Esophagus muscularis mucosa (tissue), 4 donors: ENCODE measurements at regions not wholly inside any gene's neighbourhood (a gene's known extent, or its start where the extent isn't known, plus 50 kb on each side); places are given as distances from the start of the nearest gene placed in this dataset.

Source experiments
- DNase-seq: peaks from one replicate; pipeline ENCODE4 v3.0.0-alpha.2; 2017; ENCODE audit errors: extremely low spot score
- H3K27ac ChIP-seq, 4 donors: fragments of 200-600 bp; sonication (generic); replicated peaks in 1 of 4; 1 replicate in 3 of 4; 2 replicates in 1 of 4; pipeline ENCODE4 v1.5.1; 2016 to 2019; ENCODE audit warnings: mild to moderate bottlenecking in 1 of 4
- H3K27me3 ChIP-seq, 4 donors: fragments of 200-600 bp; sonication (generic); one replicate each; pipeline versions ENCODE4 v1.5.1 to v1.6.0; 2016 to 2019
- H3K36me3 ChIP-seq, 4 donors: fragments of 200-600 bp; sonication (generic); one replicate each; pipeline ENCODE4 v1.5.1; 2016 to 2019
- H3K4me1 ChIP-seq, 4 donors: fragments of 200-600 bp; sonication (generic); one replicate each; pipeline ENCODE4 v1.5.1; 2016 to 2019
- H3K4me3 ChIP-seq, 4 donors: fragments of 200-600 bp; sonication (generic); 1 replicate in 2 of 4; 2 replicates in 2 of 4; pipeline ENCODE4 v1.5.1; 2016 to 2019; ENCODE audit warnings: mild to moderate bottlenecking in 4 of 4, moderate library complexity in 1 of 4
- H3K9me3 ChIP-seq, 4 donors: fragments of 200-600 bp; sonication (generic); 1 replicate in 3 of 4; 2 replicates in 1 of 4; pipeline ENCODE4 v1.5.1; 2016 to 2019
- EP300 ChIP-seq: sonication (generic); formaldehyde crosslinking; IDR thresholded peaks from one replicate; pipeline ENCODE4 v1.6.1; 2017; ENCODE audit warnings: antibody characterized with exemption
- POLR2A ChIP-seq: fragments of 450-650 bp; IDR thresholded peaks from one replicate; pipeline ENCODE4 v1.6.1; 2017; ENCODE audit warnings: antibody characterized with exemption, moderate library complexity, mild to moderate bottlenecking, low read depth
- POLR2AphosphoS5 ChIP-seq, 2 donors: sonication (generic); formaldehyde crosslinking; IDR thresholded peaks; one replicate each; pipeline ENCODE4 v1.6.1; 2017; ENCODE audit warnings: antibody characterized with exemption in 2 of 2
- WGBS: methylation state at CpG from one replicate; pipeline ENCODE4 v1.1.5; 2018; 5-methylcytosine and 5-hydroxymethylcytosine counted together
- intact Hi-C: fragments of 100-400 bp; cut with DNase I; formaldehyde crosslinking; loops from one replicate; pipeline ENCODE4 v1.15.1; 2023
- TF ChIP-seq, protein P1 (sequence below), 3 experiments: fragments of 200-600 bp in 2 of 3; fragments of 450-650 bp in 1 of 3; sonication (generic) in 2 of 3; IDR thresholded peaks; one replicate each; pipeline ENCODE4 v1.5.1; 2017 to 2019; ENCODE audit warnings: antibody characterized with exemption in 3 of 3, mild to moderate bottlenecking in 2 of 3, moderate library complexity in 1 of 3

DNA sequence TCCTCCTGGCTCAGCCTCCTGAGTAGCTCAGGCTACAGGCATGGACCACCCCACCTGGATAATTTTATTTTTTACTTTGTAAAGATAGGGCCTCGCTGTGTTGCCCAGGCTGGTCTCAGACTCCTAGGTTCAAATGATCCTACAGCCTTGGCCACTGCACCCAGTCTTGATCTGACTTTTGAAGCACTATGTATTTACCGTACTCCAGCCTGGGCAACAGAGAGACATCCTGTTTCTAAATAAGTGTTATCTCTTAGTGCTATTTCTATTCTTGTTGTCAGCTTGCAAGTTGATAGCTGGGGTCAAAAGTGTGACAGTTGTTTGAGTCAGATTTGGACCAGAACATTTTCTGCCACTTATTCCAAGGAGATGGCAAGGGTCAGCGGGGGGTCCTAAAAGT is 486.4 kb downstream of the NPIPA7 start:
- Histone ChIP-seq H3K4me1 (peaks cover 0 to 18% (median 0%) of the 10 kb centered on the region in 4 donors), H3K4me3 (no peak overlapping the region), H3K27ac (no peak overlapping the region), H3K27me3 (peaks cover 0 to 37% (median 0%) of the 10 kb centered on the region in 4 donors), H3K36me3 (no peaks in the 10 kb centered on the region), H3K9me3 (no peaks in the 10 kb centered on the region)
- TF ChIP-seq EP300, result no peak
- WGBS, result 91% methylated on average over 3 of the region's 3 CpGs
- intact Hi-C loops, result no loop called here
- DNase-seq, result no peak

DNA sequence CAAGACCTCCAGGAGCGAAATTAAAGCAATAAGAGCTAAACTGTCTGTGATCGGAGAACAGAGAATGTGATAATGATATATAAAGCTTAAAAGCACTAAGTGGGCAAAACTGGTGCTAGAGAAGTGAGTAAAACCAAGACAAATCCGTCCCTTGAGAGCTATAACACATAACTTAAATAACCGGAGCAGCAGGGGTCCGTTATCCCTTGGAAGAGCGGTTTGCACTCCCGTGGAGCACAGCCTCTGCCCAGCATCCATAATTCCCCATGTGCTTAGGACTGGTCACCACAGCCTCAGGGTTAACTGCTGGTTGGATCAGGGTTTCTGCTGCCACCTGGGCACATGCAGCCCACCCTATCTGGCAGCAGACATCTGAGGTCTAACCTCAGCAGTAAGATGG is 489.0 kb downstream of the NPIPA7 start:
- no peak for TF ChIP-seq EP300
- TF ChIP-seq, protein P1, sequence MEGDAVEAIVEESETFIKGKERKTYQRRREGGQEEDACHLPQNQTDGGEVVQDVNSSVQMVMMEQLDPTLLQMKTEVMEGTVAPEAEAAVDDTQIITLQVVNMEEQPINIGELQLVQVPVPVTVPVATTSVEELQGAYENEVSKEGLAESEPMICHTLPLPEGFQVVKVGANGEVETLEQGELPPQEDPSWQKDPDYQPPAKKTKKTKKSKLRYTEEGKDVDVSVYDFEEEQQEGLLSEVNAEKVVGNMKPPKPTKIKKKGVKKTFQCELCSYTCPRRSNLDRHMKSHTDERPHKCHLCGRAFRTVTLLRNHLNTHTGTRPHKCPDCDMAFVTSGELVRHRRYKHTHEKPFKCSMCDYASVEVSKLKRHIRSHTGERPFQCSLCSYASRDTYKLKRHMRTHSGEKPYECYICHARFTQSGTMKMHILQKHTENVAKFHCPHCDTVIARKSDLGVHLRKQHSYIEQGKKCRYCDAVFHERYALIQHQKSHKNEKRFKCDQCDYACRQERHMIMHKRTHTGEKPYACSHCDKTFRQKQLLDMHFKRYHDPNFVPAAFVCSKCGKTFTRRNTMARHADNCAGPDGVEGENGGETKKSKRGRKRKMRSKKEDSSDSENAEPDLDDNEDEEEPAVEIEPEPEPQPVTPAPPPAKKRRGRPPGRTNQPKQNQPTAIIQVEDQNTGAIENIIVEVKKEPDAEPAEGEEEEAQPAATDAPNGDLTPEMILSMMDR (IDR thresholded peaks at IDR 0.05), result no peak
- TF ChIP-seq POLR2A, result no peak
- no peak for TF ChIP-seq POLR2AphosphoS5 (IDR thresholded peaks at IDR 0.05)
- H3K27me3 ChIP-seq, result peaks cover 0 to 47% (median 0%) of the 10 kb centered on the region in 4 donors
- H3K4me1 ChIP-seq, result peaks cover 0 to 18% (median 0%) of the 10 kb centered on the region in 4 donors
- DNase-seq, result no peak
- no peak overlapping the region for H3K4me3 ChIP-seq
- no peaks in the 10 kb centered on the region for H3K9me3 ChIP-seq
- intact Hi-C loops, result no loop called here
- 58% methylated on average over 7 of the region's 7 CpGs for WGBS
- no peak overlapping the region for H3K27ac ChIP-seq
- no peaks in the 10 kb centered on the region for H3K36me3 ChIP-seq

DNA sequence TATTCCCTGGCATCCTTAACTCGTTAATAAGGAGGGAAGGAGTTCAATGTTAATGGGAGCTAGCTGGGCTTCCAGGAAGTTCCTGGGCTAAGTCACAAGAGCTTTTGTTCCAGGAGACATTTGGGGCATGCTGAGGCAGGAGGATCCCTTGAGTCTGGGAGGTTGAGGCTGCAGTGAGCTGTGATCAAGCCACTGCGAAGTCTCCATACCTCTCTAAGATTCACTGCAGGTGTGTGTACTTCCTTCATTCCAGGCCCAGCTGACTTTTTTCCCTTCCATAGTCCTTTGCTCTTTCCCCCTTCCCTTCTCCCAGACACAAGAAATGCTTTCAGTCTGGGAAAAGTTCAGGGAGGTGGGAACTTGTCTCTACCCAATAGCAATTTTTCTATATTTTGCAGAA is 489.8 kb downstream of the NPIPA7 start:
- no peak overlapping the region for H3K27ac ChIP-seq
- peaks cover 0 to 13% (median 0%) of the 10 kb centered on the region in 4 donors for H3K4me1 ChIP-seq
- DNase-seq, result no peak
- H3K27me3 ChIP-seq, result peaks cover 0 to 55% (median 0%) of the 10 kb centered on the region in 4 donors
- H3K36me3 ChIP-seq, result no peaks in the 10 kb centered on the region
- TF ChIP-seq POLR2A, result no peak
- no peak for TF ChIP-seq POLR2AphosphoS5 (IDR thresholded peaks at IDR 0.05)
- no peak for TF ChIP-seq EP300
- TF ChIP-seq, protein P1 (IDR thresholded peaks at IDR 0.05), result no peak
- H3K9me3 ChIP-seq, result no peaks in the 10 kb centered on the region
- WGBS, result 34% methylated on average over 2 of the region's 2 CpGs
- H3K4me3 ChIP-seq, result no peak overlapping the region
- intact Hi-C loops, result no loop called here

DNA sequence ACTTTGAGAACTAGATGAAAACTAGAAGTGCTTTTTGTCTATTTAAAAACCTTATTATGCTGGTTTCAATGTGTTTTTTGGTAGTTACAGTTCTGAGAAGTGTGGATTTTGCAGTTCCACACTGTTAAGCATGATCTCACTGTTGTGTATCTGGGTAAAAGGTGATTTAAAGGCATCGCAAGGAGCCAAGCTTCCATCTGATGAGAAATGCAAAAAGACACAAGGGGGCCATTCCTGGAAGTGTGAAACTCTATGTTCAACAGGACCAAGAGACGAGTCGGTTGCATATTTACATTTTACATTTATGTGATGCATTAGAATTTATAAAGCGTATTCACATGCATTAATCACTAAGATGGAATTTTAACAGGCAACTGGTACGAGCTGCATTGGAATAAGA is 490.8 kb downstream of the NPIPA7 start:
- H3K36me3 ChIP-seq, result no peaks in the 10 kb centered on the region
- TF ChIP-seq, protein P1 (IDR thresholded peaks at IDR 0.05), result no peak
- TF ChIP-seq POLR2A, result no peak
- TF ChIP-seq EP300, result no peak
- TF ChIP-seq POLR2AphosphoS5 (IDR thresholded peaks at IDR 0.05), result no peak
- H3K4me1 ChIP-seq, result peaks cover 0 to 4% (median 0%) of the 10 kb centered on the region in 4 donors
- H3K27me3 ChIP-seq, result peaks cover 0 to 65% (median 0%) of the 10 kb centered on the region in 4 donors
- H3K4me3 ChIP-seq, result no peak overlapping the region
- no peak for DNase-seq
- H3K27ac ChIP-seq, result no peak overlapping the region
- H3K9me3 ChIP-seq, result no peaks in the 10 kb centered on the region
- WGBS, result 76% methylated on average over 5 of the region's 5 CpGs
- intact Hi-C loops, result no loop called here

DNA sequence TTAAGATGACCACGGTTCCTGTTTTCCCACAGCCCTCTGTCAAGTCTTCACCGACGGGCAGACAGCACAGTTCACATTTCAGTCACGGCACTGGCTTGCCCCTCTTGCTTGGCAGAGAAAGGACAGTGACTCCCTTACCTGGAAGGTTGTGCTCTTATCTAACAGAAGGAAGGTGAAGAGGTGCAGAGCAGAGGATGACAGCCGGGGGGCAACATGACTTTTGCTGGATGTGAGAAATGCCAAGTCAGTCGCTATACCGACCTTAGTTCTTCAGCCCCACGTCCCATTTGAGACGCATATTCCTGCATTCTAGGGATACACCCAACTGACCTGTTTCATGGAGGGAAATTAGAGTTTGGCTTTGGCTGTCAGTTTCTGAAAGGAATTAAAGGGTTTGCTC is 492.3 kb downstream of the NPIPA7 start:
- no peaks in the 10 kb centered on the region for H3K9me3 ChIP-seq
- TF ChIP-seq, protein P1 (IDR thresholded peaks at IDR 0.05), result no peak
- TF ChIP-seq POLR2A, result no peak
- TF ChIP-seq POLR2AphosphoS5 (IDR thresholded peaks at IDR 0.05), result no peak
- TF ChIP-seq EP300, result no peak
- H3K27me3 ChIP-seq, result peaks cover 0 to 70% (median 0%) of the 10 kb centered on the region in 4 donors
- H3K36me3 ChIP-seq, result no peaks in the 10 kb centered on the region
- intact Hi-C loops, result no loop called here
- no peaks in the 10 kb centered on the region for H3K4me1 ChIP-seq
- no peak overlapping the region for H3K4me3 ChIP-seq
- no peak for DNase-seq
- 56% methylated on average over 9 of the region's 9 CpGs for WGBS
- no peak overlapping the region for H3K27ac ChIP-seq
